Tibial nerve (tissue), 4 donors: ENCODE measurements at regions not wholly inside any gene's neighbourhood (a gene's known extent, or its start where the extent isn't known, plus 50 kb on each side); places are given as distances from the start of the nearest gene placed in this dataset.

Source experiments
- DNase-seq, 2 donors: peaks; one replicate each; pipeline ENCODE4 v3.0.0-alpha.2; 2019; ENCODE audit warnings: low spot score in 2 of 2
- H3K27ac ChIP-seq, 4 donors: fragments of 200-600 bp; sonication (generic) in 3 of 4; one replicate each; pipeline ENCODE4 v1.5.1; 2017 to 2019; ENCODE audit warnings: mild to moderate bottlenecking in 1 of 4
- H3K27me3 ChIP-seq, 2 donors: fragments of 200-600 bp; sonication (generic) in 1 of 2; one replicate each; pipeline versions ENCODE4 v1.5.1 to v1.6.0; 2017 to 2019
- H3K36me3 ChIP-seq, 3 donors: fragments of 200-600 bp; sonication (generic); one replicate each; pipeline ENCODE4 v1.5.1; 2018 to 2019
- H3K4me1 ChIP-seq, 4 donors: fragments of 200-600 bp; sonication (generic) in 3 of 4; one replicate each; pipeline ENCODE4 v1.5.1; 2017 to 2019
- H3K4me3 ChIP-seq, 4 donors: fragments of 200-600 bp; sonication (generic) in 3 of 4; one replicate each; pipeline ENCODE4 v1.5.1; 2017 to 2019; ENCODE audit warnings: mild to moderate bottlenecking in 1 of 4, moderate library complexity in 1 of 4
- H3K9me3 ChIP-seq, 4 donors: fragments of 200-600 bp; sonication (generic) in 3 of 4; one replicate each; pipeline ENCODE4 v1.5.1; 2017 to 2019
- CTCF ChIP-seq, 5 experiments: fragments of 200-600 bp in 3 of 5; fragments of 450-650 bp in 2 of 5; sonication (generic) in 3 of 5; IDR thresholded peaks; one replicate each; pipeline ENCODE4 v1.5.1; 2016 to 2019; ENCODE audit warnings: antibody characterized with exemption in 5 of 5, mild to moderate bottlenecking in 3 of 5, moderate library complexity in 2 of 5
- EP300 ChIP-seq, 2 donors: sonication (generic); formaldehyde crosslinking; IDR thresholded peaks; one replicate each; pipeline ENCODE4 v1.6.1; 2017; ENCODE audit warnings: antibody characterized with exemption in 2 of 2, mild to moderate bottlenecking in 1 of 2
- POLR2A ChIP-seq, 2 donors: fragments of 450-650 bp; IDR thresholded peaks; one replicate each; pipeline ENCODE4 v1.6.1; 2017; ENCODE audit warnings: antibody characterized with exemption in 2 of 2, mild to moderate bottlenecking in 2 of 2, moderate library complexity in 2 of 2
- WGBS, 2 donors: methylation state at CpG; one replicate each; pipeline ENCODE4 v1.1.5; 2018; 5-methylcytosine and 5-hydroxymethylcytosine counted together

- 61 to 68% methylated on average over 3 of the region's 3 CpGs for WGBS, 2 donors
- no peak for TF ChIP-seq POLR2A (IDR thresholded peaks at IDR 0.05)
- no peak for TF ChIP-seq CTCF (IDR thresholded peaks at IDR 0.05)
- TF ChIP-seq EP300 (IDR thresholded peaks at IDR 0.05), result no peak
- Histone ChIP-seq H3K9me3 (no peaks in the 10 kb centered on the region), H3K4me3 (no peak overlapping the region), H3K4me1 (no peaks in the 10 kb centered on the region), H3K27me3 (no peaks in the 10 kb centered on the region), H3K36me3 (no peaks in the 10 kb centered on the region), H3K27ac (no peak overlapping the region)
- DNase-seq, result no peak
Observed at GRCh38 chr4:4639370-4639769, 97.5 kb upstream of the STX18 start.

DNA sequence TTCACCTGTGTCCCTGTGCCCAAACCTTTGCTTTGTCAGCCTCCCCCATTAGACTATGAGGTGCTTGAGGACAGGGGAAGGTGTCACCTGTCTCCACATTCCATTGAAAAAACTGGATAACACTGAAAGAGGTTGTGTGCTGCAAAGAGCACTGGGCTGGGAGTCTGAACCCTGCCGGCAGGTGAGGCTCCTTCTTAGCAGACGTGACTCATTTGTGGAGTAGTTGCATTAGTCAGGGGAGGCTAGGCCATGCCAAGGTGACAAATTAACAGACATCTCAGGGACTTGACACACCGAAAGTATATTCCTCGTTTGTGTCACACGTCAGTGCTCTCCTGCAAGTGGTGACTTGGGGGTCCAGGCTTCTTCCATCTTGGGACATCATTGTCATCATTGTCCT lies 95.9 kb upstream of the STX18 start:
- no peak overlapping the region for H3K27ac ChIP-seq
- WGBS, 2 donors, result 92 to 93% methylated on average over 5 of the region's 5 CpGs
- no peaks in the 10 kb centered on the region for H3K4me1 ChIP-seq
- no peaks in the 10 kb centered on the region for H3K9me3 ChIP-seq
- no peak overlapping the region for H3K4me3 ChIP-seq
- DNase-seq, result no peak
- H3K27me3 ChIP-seq, result no peaks in the 10 kb centered on the region
- H3K36me3 ChIP-seq, result peaks cover 0 to 4% (median 0%) of the 10 kb centered on the region in 3 donors
- TF ChIP-seq CTCF (IDR thresholded peaks at IDR 0.05), result no peak

DNA sequence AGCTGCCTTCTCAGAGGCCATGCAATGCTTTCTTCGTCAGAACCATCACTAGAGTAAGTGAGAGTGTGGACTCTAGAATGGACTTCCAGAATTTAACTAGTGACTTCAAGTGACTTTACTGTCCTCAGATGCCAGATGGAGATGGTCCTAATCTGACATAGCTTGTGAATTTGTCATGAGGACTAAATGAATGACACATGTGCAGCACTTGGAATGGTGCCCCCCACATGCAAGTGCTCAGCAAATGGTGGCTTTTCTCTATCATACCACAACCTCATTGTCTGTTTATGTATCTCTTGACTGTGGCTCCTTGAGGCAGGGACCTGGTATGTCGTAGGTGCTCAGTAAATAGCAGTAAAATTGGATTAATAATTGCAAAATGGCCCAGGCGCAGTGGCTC lies 91.6 kb upstream of the STX18 start:
- H3K9me3 ChIP-seq, result no peaks in the 10 kb centered on the region

GRCh38 chr4:4631150-4631549 lies 89.3 kb upstream of the STX18 start:
- Histone ChIP-seq H3K36me3 (peaks cover 0 to 6% (median 0%) of the 10 kb centered on the region in 3 donors), H3K4me1 (no peaks in the 10 kb centered on the region), H3K9me3 (no peaks in the 10 kb centered on the region), H3K27ac (no peak overlapping the region), H3K27me3 (no peaks in the 10 kb centered on the region), H3K4me3 (no peak overlapping the region)
- DNase-seq, result no peak
- TF ChIP-seq CTCF (IDR thresholded peaks at IDR 0.05) (no peak), POLR2A (IDR thresholded peaks at IDR 0.05) (no peak), EP300 (IDR thresholded peaks at IDR 0.05) (no peak)

More for the DNA sequence above, 91.6 kb upstream of the STX18 start:
- WGBS, 2 donors, result 94 to 96% methylated on average over 3 of the region's 3 CpGs
- no peak overlapping the region for H3K27ac ChIP-seq
- TF ChIP-seq POLR2A (IDR thresholded peaks at IDR 0.05) (no peak), CTCF (IDR thresholded peaks at IDR 0.05) (no peak), EP300 (IDR thresholded peaks at IDR 0.05) (no peak)
- H3K27me3 ChIP-seq, result no peaks in the 10 kb centered on the region
- H3K36me3 ChIP-seq, result peaks cover 0 to 6% (median 0%) of the 10 kb centered on the region in 3 donors
- no peak overlapping the region for H3K4me3 ChIP-seq
- H3K4me1 ChIP-seq, result no peaks in the 10 kb centered on the region
- DNase-seq, result no peak

DNA sequence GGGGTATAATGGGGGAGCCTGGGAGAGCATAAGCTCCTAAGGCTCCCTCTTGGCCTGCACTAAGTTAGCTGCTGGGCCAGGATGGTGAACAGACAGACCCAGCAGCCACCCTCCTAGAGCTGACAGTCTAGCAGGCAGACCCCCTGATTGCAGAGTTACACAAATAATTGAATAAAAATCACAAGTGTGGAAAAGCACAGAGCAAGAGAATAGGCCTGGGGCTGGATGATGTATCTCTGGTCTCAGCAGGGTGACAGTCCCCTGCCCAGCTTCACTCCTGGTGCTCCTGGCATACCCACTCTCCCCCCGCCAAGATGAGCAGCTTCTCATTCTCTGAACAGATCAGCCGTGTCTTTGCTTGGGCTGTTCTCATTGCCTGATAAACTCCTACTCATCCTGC lies 86.1 kb upstream of the STX18 start:
- no peak overlapping the region for H3K27ac ChIP-seq
- H3K4me3 ChIP-seq, result no peak overlapping the region
- DNase-seq, result no peak
- no peaks in the 10 kb centered on the region for H3K4me1 ChIP-seq
- H3K27me3 ChIP-seq, result no peaks in the 10 kb centered on the region
- peaks cover 0 to 2% (median 0%) of the 10 kb centered on the region in 4 donors for H3K9me3 ChIP-seq
- 85 to 86% methylated on average over 2 of the region's 2 CpGs for WGBS, 2 donors
- TF ChIP-seq POLR2A (IDR thresholded peaks at IDR 0.05) (no peak), CTCF (IDR thresholded peaks at IDR 0.05) (no peak), EP300 (IDR thresholded peaks at IDR 0.05) (no peak)
- H3K36me3 ChIP-seq, result peaks cover 0 to 4% (median 0%) of the 10 kb centered on the region in 3 donors
